GM10248 (cell line): ENCODE measurements at regions not wholly inside any gene's neighbourhood (a gene's known extent, or its start where the extent isn't known, plus 50 kb on each side); places are given as distances from the start of the nearest gene placed in this dataset.

ENCODE experiments used
- CTCF ChIA-PET: fragments of 300-600 bp; sonication (Branson Sonifier 250); formaldehyde crosslinking; extraction: SDS; loops from one replicate; lab custom pipeline; 2021; ENCODE audit warnings: antibody characterized with exemption; lab: Yijun Ruan, JAX
- POLR2A ChIA-PET: fragments of 350-650 bp; sonication (Branson Sonifier 250); formaldehyde crosslinking; extraction: SDS; loops from one replicate; lab custom pipeline; 2020; ENCODE audit warnings: antibody characterized with exemption; lab: Yijun Ruan, JAX
- DNase-seq: peaks from one replicate; pipeline ENCODE4 v3.0.0; 2012; ENCODE audit errors: extremely low spot score
- CTCF ChIP-seq: IDR thresholded peaks from 2 replicates; pipeline ENCODE4 v1.5.1; 2012; ENCODE audit warnings: mild to moderate bottlenecking, low read depth; ENCODE audit errors: extremely low read depth, missing control alignments, control extremely low read depth

GRCh38 chr1:115224636-115225035 is 113.4 kb downstream of the NGF start:
- DNase-seq: no peak
- TF ChIP-seq CTCF: no peak
- POLR2A ChIA-PET: no interaction called here
- CTCF ChIA-PET: no interaction called here

GRCh38 chr1:115222616-115223402 is 115.2 kb downstream of the NGF start:
- no peak for DNase-seq
- CTCF ChIA-PET: no interaction called here
- POLR2A ChIA-PET: no interaction called here
- TF ChIP-seq CTCF: no peak

- no peak for TF ChIP-seq CTCF
- DNase-seq: no peak
- POLR2A ChIA-PET: no interaction called here
- CTCF ChIA-PET: interaction anchor here (1.5 kb wide), 1 partner anchor 10 kb away, joined by 4 read pairs; no protein-coding TSS in a partner anchor
Observed at GRCh38 chr1:115220340-115221270, 117.4 kb downstream of the NGF start.

- DNase-seq: no peak
- no peak for TF ChIP-seq CTCF
- CTCF ChIA-PET: interaction anchor here (1.5 kb wide), 1 partner anchor 10 kb away, joined by 4 read pairs; no protein-coding TSS in a partner anchor
- POLR2A ChIA-PET: no interaction called here
Observed at GRCh38 chr1:115219927-115220326, 118.1 kb downstream of the NGF start.

- DNase-seq: no peak
- CTCF ChIA-PET: no interaction called here
- no peak for TF ChIP-seq CTCF
- POLR2A ChIA-PET: no interaction called here
Observed at GRCh38 chr1:115218699-115219098, 119.3 kb downstream of the NGF start.

- POLR2A ChIA-PET: no interaction called here
- TF ChIP-seq CTCF: no peak
- no peak for DNase-seq
- CTCF ChIA-PET: no interaction called here
Observed at GRCh38 chr1:115218034-115218405, 120.0 kb downstream of the NGF start.
